Panc1 (cell line): ENCODE measurements at regions not wholly inside any gene's neighbourhood (a gene's known extent, or its start where the extent isn't known, plus 50 kb on each side); places are given as distances from the start of the nearest gene placed in this dataset.

Experiments
- ATAC-seq: fragments of 200-7000 bp; cut with Tn5 transposase; 2 replicates; pipeline ENCODE4 v1.9.1; 2020; ENCODE audit warnings: mild to moderate bottlenecking, moderate library complexity
- BruUV-seq: library from RNA; stranded (reverse); fragments of 400-500 nt; replicated peaks from 2 replicates; lab custom pipeline; 2021; lab: Mats Ljungman, UMichigan
- CTCF ChIA-PET: fragments of 300-600 bp; sonication (Branson Sonifier 250); formaldehyde crosslinking; loops from one replicate; lab custom pipeline; 2022; ENCODE audit warnings: antibody characterized with exemption; lab: Charles Lee
- POLR2A ChIA-PET: fragments of 300-600 bp; sonication (Branson Sonifier 250); formaldehyde crosslinking; loops from one replicate; lab custom pipeline; 2022; ENCODE audit warnings: antibody characterized with exemption; lab: Charles Lee
- DNase-seq: peaks from one replicate; pipeline ENCODE4 v3.0.0-alpha.2; 2010; ENCODE audit warnings: low read depth, low spot score
- H3K27ac ChIP-seq: 2 replicates; pipeline ENCODE4 v1.5.1; 2011; ENCODE audit warnings: mild to moderate bottlenecking, low read length, inconsistent platforms
- H3K27me3 ChIP-seq: fragments of 200-500 bp; sonication (Bioruptor generic); 2 replicates; pipeline ENCODE4 v1.6.0; 2014; ENCODE audit warnings: low read length, inconsistent platforms; ENCODE audit not compliant: control insufficient read depth, insufficient read depth
- H3K36me3 ChIP-seq: fragments of 200-500 bp; sonication (Bioruptor generic); 2 replicates; pipeline ENCODE4 v1.5.1; 2014; ENCODE audit warnings: inconsistent platforms, mild to moderate bottlenecking, low read length, moderate library complexity; ENCODE audit not compliant: control insufficient read depth, insufficient read depth
- H3K4me1 ChIP-seq: 2 replicates; pipeline ENCODE4 v1.5.1; 2011; ENCODE audit warnings: inconsistent platforms, mild to moderate bottlenecking, low read length, moderate library complexity; ENCODE audit not compliant: control insufficient read depth, insufficient read depth
- H3K4me3 ChIP-seq, 2 experiments: 2 replicates each; pipeline ENCODE4 v1.5.1; 2011 to 2012; ENCODE audit warnings: low read depth in 2 of 2, low read length in 2 of 2, mild to moderate bottlenecking in 2 of 2, inconsistent platforms in 1 of 2, moderate library complexity in 1 of 2
- H3K9me3 ChIP-seq: fragments of 200-500 bp; sonication (Bioruptor generic); 2 replicates; pipeline ENCODE4 v1.5.1; 2014; ENCODE audit warnings: low read depth, mild to moderate bottlenecking, inconsistent platforms, low read length, moderate library complexity; ENCODE audit not compliant: control insufficient read depth, insufficient read depth
- POLR2AphosphoS5 ChIP-seq: IDR thresholded peaks from 2 replicates; pipeline ENCODE4 v1.6.1; 2012; ENCODE audit warnings: mild to moderate bottlenecking, low read depth, low read length, moderate library complexity
- SIN3A ChIP-seq: IDR thresholded peaks from 2 replicates; pipeline ENCODE4 v1.6.1; 2012; ENCODE audit warnings: low read depth, mild to moderate bottlenecking, low read length, moderate library complexity, borderline replicate concordance; ENCODE audit not compliant: insufficient read depth
- TCF7L2 ChIP-seq: IDR thresholded peaks from 2 replicates; pipeline ENCODE4 v1.6.1; 2011; ENCODE audit warnings: mild to moderate bottlenecking, low read depth, low read length, inconsistent platforms
- in situ Hi-C: cut with HindIII; loops from 2 replicates; pipeline ENCODE4 v1.10.0; 2016; ENCODE audit warnings: low sequenced_read_pairs, low pct_unique_long_range_greater_than_20kb
- intact Hi-C: fragments of 100-400 bp; cut with micrococcal nuclease; formaldehyde crosslinking; loops from one replicate; pipeline ENCODE4 v1.10.0; 2022; ENCODE audit not compliant: unreplicated experiment
- TF ChIP-seq, protein P1 (sequence below): fragments of 450-650 bp; IDR thresholded peaks from 2 replicates; pipeline ENCODE4 v1.5.1; 2017; ENCODE audit warnings: mild to moderate bottlenecking
- TF ChIP-seq, protein P2 (sequence below), 2 experiments: IDR thresholded peaks; 2 replicates each; pipeline ENCODE4 v1.6.1; 2011 to 2012; ENCODE audit warnings: low read depth in 2 of 2, control low read depth in 1 of 2, low read length in 1 of 2, mild to moderate bottlenecking in 1 of 2, moderate library complexity in 1 of 2; ENCODE audit not compliant: insufficient read depth in 1 of 2

DNA sequence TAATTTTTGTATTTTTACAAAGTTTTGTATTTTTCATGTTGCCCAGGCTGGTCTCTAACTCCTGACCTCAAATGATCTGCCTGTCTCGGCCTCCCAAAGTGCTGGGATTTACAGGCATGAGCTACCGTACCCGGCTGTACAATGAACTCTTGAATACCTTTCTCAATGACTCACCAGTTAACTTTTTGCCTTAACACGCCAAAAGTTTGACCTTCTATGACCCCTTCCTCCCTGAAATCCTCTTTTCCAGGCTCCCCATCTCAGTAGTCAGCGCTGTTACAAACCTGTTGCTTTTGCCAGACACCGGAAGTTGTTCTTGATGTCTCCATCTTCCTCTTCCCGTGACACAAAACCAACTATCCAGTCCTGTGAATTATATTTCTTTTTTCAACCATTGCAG is 158.1 kb upstream of the ASIC2 start:
- no peaks in the 10 kb centered on the region for H3K36me3 ChIP-seq
- H3K27me3 ChIP-seq, result no peaks in the 10 kb centered on the region
- DNase-seq, result no peak
- in situ Hi-C loops, result no loop called here
- no peak overlapping the region for H3K4me3 ChIP-seq
- no peak for ATAC-seq
- no peaks in the 10 kb centered on the region for H3K4me1 ChIP-seq
- no peaks in the 10 kb centered on the region for H3K9me3 ChIP-seq
- POLR2A ChIA-PET, result no interaction called here
- intact Hi-C loops, result no loop called here
- BruUV-seq, result no TSS peak
- H3K27ac ChIP-seq, result no peak overlapping the region
- TF ChIP-seq, protein P1, sequence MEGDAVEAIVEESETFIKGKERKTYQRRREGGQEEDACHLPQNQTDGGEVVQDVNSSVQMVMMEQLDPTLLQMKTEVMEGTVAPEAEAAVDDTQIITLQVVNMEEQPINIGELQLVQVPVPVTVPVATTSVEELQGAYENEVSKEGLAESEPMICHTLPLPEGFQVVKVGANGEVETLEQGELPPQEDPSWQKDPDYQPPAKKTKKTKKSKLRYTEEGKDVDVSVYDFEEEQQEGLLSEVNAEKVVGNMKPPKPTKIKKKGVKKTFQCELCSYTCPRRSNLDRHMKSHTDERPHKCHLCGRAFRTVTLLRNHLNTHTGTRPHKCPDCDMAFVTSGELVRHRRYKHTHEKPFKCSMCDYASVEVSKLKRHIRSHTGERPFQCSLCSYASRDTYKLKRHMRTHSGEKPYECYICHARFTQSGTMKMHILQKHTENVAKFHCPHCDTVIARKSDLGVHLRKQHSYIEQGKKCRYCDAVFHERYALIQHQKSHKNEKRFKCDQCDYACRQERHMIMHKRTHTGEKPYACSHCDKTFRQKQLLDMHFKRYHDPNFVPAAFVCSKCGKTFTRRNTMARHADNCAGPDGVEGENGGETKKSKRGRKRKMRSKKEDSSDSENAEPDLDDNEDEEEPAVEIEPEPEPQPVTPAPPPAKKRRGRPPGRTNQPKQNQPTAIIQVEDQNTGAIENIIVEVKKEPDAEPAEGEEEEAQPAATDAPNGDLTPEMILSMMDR, result no peak
- TF ChIP-seq SIN3A (no peak), TCF7L2 (no peak), POLR2AphosphoS5 (no peak)
- TF ChIP-seq, protein P2, sequence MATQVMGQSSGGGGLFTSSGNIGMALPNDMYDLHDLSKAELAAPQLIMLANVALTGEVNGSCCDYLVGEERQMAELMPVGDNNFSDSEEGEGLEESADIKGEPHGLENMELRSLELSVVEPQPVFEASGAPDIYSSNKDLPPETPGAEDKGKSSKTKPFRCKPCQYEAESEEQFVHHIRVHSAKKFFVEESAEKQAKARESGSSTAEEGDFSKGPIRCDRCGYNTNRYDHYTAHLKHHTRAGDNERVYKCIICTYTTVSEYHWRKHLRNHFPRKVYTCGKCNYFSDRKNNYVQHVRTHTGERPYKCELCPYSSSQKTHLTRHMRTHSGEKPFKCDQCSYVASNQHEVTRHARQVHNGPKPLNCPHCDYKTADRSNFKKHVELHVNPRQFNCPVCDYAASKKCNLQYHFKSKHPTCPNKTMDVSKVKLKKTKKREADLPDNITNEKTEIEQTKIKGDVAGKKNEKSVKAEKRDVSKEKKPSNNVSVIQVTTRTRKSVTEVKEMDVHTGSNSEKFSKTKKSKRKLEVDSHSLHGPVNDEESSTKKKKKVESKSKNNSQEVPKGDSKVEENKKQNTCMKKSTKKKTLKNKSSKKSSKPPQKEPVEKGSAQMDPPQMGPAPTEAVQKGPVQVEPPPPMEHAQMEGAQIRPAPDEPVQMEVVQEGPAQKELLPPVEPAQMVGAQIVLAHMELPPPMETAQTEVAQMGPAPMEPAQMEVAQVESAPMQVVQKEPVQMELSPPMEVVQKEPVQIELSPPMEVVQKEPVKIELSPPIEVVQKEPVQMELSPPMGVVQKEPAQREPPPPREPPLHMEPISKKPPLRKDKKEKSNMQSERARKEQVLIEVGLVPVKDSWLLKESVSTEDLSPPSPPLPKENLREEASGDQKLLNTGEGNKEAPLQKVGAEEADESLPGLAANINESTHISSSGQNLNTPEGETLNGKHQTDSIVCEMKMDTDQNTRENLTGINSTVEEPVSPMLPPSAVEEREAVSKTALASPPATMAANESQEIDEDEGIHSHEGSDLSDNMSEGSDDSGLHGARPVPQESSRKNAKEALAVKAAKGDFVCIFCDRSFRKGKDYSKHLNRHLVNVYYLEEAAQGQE (IDR thresholded peaks at IDR 0.05; ENCODE audit: insufficient read depth in 1 of 2, low read depth in 2 of 2, low read length in 1 of 2), result no peak
- CTCF ChIA-PET, result no interaction called here

DNA sequence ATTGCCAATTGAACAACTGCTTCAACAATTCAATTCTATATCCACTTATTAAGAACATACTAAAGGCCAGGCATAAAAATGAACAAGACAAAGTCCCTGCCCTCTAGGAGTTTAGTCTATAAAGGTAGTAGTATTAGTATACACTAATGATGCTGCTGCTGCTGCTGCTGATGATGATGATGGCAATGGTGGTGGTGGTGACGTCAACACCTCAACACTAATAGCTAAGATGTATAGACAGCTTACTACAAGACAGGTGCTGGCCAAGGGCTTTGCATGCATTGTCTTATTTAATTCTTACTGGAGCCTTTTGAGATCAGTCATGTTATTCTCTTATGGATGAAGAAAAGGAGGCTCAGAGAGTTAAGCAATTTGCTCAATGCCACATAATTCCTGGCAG is 164.4 kb upstream of the ASIC2 start:
- no TSS peak for BruUV-seq
- in situ Hi-C loops (no loop called here), intact Hi-C loops (no loop called here)
- 0 out of 2 replicates have a peak, but pooled peaks cover 7% of the 10 kb centered on the region for H3K27me3 ChIP-seq
- no peak for ATAC-seq
- POLR2A ChIA-PET, result no interaction called here
- no peak overlapping the region for H3K27ac ChIP-seq
- CTCF ChIA-PET, result no interaction called here
- TF ChIP-seq SIN3A (no peak), POLR2AphosphoS5 (no peak), TCF7L2 (no peak)
- TF ChIP-seq, protein P1, result no peak
- TF ChIP-seq, protein P2 (IDR thresholded peaks at IDR 0.05; ENCODE audit: insufficient read depth in 1 of 2, low read depth in 2 of 2, low read length in 1 of 2), result no peak
- no peaks in the 10 kb centered on the region for H3K36me3 ChIP-seq
- H3K4me3 ChIP-seq, result no peak overlapping the region
- no peak for DNase-seq
- no peaks in the 10 kb centered on the region for H3K9me3 ChIP-seq
- no peaks in the 10 kb centered on the region for H3K4me1 ChIP-seq
